ENCODE measurements at regions not wholly inside any gene's neighbourhood (a gene's known extent, or its start where the extent isn't known, plus 50 kb on each side); places are given as distances from the start of the nearest gene placed in this dataset.
"Not testable (repeated sequence)": the region's sequence is repeated elsewhere in the genome, so short reads cannot be mapped to it uniquely, and the experiment has no call there.

DNA sequence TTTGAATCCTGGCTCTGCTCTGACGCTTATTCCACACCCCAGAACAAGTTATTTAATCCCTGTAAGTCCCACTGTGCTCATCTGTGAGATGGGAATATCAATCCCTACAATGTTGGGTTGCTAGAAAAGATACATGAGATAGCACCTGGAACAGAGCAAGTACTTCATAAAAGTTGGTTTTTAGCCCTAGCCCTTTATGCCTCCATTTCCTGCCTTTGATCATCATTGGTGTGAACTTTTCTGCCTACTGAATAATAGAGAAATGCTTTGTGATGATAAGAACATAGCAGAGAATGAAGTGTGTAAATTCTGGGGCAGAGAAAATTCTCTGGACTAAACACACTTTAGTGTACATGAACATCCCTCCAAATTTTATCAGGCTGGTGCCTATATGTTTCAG lies 90.3 kb upstream of the RANBP6 start:
- no peak for DNase-seq (ENCODE audit: low read depth in 2 of 3, low spot score in 2 of 3)

DNA sequence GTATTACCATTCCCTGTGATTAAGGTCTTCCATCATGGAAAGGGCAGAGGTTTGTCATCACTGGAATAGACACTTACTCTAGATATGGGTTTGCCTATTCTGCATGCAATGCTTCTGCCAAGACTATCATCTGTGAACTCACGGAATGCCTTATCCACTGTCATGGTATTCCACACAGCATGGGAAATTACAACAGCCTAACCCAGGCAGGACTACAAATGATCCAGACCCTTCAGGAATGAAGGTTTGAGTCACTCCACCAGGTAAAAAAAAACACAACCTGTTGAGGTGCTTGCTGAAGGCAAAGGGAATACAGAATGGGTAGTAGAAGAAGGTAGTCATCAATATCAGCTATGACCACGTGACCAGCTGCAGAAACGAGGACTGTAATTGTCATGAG lies 89.0 kb upstream of the RANBP6 start:
- not testable (repeated sequence) for DNase-seq (ENCODE audit: low read depth in 2 of 3, low spot score in 2 of 3)

DNA sequence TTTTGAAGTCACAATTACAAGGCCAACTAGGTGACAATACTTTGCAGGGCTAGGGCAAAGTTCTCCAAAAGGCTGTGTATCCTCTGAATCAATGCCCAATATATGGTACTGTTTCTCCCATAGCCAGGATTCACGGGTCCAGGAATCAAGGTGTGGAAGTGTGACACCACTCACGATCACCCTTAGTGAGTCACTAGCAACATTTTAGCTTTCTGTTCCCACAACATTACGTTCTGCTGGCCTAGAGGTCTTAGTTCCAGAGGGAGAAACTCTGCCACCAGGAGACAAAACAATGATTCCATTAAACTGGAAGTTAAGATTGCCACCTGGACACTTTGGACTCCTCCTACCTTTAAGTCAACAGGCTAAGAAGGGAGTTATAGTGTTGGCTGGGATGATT lies 88.5 kb upstream of the RANBP6 start:
- not testable (repeated sequence) for DNase-seq (ENCODE audit: low read depth in 2 of 3, low spot score in 2 of 3)

DNA sequence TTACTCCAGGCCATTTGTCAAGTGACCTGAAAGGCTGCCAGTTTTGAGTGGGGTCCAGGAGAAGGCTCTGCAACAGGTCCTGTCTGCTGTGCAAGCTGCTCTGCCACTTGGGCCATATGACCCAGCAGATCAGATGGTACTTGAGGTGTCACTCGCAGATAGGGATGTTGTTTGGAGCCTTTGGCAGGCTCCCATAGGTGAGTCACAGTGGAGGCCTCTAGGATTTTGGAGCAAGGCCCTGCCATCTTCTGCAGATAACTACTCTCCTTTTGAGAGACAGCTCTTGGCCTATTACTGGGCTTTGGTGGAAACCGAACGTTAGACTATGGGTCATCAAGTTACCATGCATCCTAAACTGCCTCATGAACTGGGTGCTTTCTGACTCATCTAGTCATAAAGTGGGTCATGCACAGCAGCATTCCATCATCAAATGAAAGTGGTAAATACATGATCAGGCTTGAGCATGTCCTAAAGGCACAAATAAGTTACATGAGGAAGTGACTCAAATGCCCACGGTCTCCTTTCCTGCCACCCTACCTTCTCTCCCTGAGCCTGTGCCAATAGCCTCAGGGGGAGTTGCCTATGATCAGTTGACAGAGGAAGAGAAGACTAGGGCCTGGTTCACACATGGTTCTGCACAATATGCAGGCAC lies 87.0 kb upstream of the RANBP6 start:
- DNase-seq (ENCODE audit: low read depth in 2 of 3, low spot score in 2 of 3), result not testable (repeated sequence)

DNA sequence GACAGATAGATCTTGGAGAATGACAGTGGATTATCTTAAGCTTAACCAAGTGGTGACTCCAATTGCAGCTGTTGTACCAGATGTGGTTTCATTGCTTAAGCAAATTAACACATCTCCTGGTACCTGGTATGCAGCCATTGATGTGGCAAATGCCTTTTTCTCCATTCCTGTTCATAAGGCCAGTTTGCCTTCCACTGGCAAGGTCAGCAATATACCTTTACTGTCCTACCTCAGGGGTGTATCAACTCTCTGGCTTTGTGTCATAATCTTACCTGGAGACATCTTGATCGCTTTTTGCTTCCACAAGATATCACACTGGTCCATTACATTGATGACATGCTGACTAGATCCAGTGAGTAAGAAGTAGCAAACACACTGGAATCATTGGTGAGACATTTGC lies 86.3 kb upstream of the RANBP6 start:
- not testable (repeated sequence) for DNase-seq (ENCODE audit: low read depth in 2 of 3, low spot score in 2 of 3)

DNA sequence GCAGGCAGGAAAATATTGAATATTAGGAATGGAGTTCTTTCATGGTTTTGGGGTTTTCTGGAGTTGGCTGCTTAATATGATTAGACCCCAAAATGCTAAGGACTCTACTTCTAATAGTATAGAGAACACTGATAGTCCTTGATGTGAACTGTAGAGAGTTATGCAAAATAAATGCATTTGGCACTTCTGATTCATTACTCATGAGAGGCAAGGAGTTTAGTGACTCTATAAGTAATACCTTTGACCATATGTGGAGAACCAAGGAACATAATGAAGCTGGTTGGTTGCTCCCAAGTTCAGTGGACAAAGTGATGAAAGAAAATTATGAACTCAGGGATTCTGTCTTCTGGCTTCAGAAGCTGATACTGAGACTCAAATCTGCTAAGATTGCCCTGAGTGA lies 83.9 kb upstream of the RANBP6 start:
- DNase-seq (ENCODE audit: low read depth in 2 of 3, low spot score in 2 of 3), result not testable (repeated sequence)

DNA sequence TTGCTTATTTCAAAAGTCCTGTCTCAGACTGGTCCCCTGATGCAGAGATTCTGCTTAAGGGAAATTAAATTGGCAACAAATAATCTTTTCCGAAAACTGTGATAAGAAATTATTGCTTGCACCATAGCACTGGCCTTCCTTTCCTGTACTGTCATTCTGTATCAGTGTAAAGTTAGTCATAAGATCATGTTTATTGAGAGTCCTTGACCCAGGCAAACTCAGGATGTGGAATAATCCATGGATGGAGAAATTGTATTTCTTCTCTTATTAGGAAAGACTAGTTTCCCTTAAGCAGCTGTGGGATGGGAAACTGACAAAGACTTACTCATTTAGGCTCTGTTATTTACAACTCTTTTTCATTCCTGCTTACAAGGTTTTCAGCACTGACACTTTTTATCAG lies 83.0 kb upstream of the RANBP6 start:
- no peak for DNase-seq (ENCODE audit: low read depth in 2 of 3, low spot score in 2 of 3)

DNA sequence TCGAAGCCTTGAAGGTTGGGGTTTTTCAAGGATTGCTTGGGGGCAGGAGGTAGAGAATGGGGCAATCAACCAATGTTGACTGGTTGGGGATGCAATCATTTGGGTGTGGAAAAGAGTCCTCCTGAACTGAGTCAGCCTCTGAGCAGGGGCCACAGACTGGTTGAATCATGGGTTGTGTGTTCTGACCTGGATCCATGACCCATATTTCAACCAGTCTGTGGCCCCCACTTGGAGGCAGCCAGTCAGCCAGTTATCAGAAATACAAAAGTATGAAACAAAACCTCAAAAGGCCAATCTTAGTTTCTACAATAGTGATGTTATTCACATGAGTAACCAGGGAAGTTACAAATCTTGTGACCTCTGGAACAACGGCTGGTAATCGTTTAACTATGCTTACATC lies 81.4 kb upstream of the RANBP6 start:
- no peak for DNase-seq (ENCODE audit: low read depth in 2 of 3, low spot score in 2 of 3)

DNA sequence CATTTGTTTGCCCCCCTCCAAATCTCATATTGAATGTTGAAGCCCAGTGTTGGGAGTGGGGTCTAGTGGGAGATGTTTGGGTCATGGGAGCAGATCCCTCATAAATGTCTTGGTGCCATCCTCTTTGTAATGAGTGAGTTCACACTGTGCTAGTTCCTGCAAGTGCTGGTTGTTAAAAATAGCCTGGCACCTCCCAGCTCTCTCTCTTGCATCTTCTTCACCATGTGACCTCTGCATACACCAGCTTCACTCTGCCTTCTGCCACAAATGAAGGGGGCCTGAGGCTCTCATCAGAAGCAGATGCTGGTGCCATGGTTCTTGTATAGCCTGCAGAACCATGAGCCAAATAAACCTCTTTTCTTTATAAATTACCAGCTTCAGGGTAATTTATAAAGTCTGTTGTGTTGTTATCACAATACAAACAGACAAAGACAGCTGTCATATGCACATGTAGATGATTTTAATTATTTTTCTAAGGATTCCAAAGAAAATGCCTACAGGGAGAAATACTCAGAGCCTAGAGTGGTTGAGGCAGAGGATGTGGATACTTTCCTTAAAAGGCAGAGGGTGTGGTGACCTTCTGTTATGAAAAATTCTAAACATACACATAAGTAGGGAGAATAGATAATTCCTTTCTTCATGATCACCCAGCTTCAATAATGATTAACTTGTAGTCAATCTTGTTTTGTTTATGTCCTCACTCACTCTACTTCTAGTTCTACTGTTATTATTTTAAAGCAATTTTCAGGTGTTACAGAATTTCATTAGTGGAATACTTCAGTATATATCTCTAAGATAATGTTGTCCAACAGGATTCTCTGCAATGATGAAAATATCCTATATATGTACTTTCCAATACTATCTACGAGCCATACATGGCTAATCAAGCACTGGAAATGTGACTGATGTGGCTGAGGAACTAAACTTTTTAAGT lies 75.1 kb upstream of the RANBP6 start:
- no peak for DNase-seq (ENCODE audit: low read depth in 2 of 3, low spot score in 2 of 3)

DNA sequence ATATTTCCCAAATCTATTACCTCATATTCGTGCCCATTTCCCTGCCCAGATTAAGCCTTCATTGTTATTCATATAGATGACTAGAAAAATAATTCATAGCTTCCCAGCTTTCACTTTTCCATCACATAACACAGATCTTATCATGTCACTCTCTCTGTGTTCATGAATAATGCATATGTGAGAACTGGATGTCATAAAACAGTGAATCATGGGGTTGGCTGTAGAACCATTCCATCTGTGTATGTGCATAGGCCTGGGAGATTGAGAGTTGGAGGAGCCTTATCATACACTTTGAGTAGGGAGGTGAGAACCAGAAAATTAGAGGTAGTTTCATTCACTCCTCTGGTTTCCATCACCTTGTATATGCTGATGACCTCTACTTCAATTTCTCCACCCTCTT lies 73.9 kb upstream of the RANBP6 start:
- no peak for DNase-seq (ENCODE audit: low read depth in 2 of 3, low spot score in 2 of 3)

DNA sequence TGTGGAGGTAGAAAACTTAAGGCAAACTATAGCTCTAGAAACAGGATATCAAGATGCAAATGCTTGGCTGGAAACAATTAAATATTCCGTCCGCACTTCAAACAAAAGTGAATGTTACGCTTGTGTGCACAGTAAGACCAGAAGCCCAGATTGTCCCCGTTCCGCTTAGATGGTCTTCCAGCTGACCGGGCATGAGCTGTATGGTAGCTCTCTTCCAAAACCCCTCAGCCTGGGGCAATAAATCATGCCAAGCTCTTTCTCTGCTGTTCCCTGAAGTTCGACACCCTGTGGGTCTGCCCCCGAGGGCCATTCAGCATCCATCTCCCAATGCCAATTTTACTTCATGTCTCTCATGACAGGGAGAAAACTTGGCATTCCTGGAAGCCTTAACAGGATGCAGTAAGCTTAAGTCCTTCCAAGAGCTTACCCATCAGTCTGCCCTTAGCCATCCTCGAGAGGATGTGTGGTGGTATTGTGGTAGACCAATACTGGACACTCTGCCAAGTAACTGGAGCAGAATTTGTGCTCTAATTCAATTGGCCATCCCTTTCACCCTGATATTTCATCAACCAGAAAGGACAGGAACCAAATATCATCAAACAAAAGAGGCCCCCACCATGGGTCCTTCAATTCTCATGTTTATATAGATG lies 70.7 kb upstream of the RANBP6 start:
- no peak for DNase-seq (ENCODE audit: low read depth in 2 of 3, low spot score in 2 of 3)

DNA sequence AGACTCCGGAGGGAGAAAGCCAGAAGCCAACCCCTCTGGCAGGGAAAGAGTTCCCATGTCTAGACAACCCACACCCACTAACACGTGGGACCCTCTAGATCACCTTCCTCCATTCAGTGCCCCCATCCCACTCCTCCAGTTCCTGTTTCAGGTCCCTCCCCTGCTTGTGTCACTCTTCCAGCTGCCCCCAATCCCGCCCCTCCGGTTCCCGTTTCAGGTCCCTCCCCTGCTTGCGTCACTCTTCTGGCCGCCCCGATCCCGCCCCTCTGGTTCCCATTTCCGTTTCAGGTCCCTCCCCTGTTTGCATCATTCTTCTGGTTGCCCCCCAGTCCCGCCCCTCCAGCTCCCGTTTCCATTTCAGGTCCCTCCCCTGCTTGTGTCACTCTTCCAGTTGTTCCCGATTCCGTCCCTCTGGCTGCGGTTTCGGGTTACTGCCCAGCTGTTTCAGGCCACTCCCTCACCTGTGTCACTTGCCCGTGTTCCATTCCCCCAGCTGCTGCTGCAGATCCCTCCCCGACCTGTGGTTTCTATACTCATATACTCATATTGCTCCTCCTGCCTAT lies 64.8 kb upstream of the RANBP6 start:
- peak; percentile 15 to 35 (median 24) for DNase-seq (ENCODE audit: low read depth in 2 of 3, low spot score in 2 of 3)

DNA sequence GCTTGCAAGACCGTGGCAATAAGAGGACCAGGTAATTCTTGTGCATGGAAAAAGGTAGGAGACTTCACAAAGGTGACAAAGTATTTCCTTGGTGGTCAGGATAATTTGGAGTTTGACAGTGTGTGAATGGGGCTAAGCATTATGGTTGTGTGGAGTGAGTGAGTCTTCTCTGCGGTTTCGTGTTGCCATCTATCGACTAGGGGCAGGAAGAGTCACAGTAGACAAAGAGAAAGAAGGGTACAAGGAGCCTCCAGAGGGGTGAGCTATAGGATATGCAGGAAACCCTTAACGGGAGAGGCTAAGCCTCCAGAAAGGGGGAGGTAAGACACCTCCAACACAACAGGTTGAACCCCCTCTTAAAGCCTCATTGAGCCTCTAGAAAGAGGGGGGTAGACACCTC lies 64.0 kb upstream of the RANBP6 start:
- DNase-seq (ENCODE audit: low read depth in 2 of 3, low spot score in 2 of 3), result no peak

DNA sequence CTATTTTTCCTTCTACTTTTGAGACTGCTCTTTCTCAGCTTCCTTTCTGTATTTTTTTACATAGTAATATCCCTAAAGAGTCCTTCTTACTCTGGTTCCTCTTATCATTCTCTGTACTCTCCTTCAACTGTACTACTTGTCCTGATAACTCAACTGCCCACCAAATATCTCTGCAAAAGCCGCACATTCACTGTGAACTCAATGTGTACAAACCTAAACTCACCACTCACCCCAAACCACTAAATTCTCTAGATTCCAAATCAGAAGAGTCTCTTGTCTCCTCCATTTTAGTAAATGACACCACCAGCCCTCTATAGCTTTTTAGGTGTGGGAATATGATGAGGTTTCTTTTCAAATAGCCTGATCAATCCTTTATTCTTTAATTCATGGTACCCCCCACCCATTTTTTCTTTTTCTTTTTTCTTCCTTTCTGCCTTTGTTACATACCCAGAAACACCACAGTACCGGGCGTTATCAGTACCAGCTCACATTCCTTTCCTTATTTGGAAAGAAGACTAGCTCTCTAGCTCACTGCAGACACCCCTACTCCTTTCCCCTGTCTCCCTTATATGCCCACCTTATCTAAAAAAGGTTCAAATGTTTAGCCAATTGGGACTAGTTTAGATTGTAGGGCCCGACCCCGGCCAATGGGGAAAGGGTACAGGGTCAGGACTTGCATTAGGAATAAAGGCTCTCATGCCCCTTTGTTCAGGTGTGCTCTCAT lies 63.1 kb upstream of the RANBP6 start:
- DNase-seq (ENCODE audit: low read depth in 2 of 3, low spot score in 2 of 3), result no peak

DNA sequence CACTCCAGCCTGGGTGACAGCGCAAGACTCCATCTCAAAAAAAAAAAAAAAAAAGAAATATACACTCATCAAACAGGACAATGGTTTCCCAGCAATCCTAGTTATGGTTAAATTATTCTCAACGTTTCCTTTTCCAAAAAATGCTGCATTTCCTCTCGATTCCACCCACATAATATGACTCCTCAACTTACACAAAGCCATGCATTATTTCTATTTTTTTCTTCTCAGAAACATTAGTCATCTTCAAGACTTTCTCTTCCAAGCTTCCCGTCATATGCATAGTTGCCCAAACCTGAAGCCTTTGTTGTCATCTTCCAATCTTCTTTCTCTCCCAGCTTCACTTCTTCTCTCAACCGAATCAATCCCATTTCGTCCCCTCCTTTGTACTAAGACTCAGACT lies 61.4 kb upstream of the RANBP6 start:
- no peak for DNase-seq (ENCODE audit: low read depth in 2 of 3, low spot score in 2 of 3)

DNA sequence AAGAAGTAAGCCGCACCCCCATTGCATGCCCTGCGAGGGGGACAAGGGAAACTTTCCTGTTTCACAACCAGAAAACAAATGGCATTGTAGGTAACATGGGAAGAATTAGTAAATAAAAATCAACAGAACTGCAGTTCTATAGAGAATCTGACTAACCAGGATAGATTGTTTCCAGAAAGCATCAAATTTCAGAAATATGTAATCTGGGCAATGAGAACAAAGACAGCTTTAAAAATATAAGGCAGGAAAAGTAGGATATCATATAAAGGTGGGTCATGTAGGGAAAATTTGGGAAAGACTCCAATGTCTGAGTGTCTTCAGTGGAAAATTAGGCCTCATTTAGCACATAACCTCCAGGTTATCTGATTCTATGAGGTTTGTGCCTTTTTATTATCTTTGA lies 58.3 kb upstream of the RANBP6 start:
- DNase-seq (ENCODE audit: low read depth in 2 of 3, low spot score in 2 of 3), result no peak

DNA sequence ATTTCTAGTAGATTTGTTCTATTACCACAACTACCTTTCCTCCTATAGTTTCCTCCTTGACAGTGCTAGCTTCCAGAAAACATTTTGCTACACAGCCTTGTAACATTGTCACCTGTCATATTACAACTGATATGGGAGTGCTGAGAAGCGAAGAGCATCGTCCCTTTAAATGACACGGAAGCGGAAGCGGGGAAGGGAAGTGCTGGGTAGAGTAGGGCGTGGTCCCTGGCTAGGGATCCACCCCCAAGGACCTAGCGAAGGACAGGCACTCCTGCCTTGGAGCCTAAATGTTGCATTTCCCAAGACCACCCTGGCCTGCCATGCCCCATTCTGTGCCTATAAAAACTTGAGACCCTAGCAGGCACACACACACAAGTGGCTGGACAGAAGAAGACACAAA lies 57.4 kb upstream of the RANBP6 start:
- no peak for DNase-seq (ENCODE audit: low read depth in 2 of 3, low spot score in 2 of 3)

DNA sequence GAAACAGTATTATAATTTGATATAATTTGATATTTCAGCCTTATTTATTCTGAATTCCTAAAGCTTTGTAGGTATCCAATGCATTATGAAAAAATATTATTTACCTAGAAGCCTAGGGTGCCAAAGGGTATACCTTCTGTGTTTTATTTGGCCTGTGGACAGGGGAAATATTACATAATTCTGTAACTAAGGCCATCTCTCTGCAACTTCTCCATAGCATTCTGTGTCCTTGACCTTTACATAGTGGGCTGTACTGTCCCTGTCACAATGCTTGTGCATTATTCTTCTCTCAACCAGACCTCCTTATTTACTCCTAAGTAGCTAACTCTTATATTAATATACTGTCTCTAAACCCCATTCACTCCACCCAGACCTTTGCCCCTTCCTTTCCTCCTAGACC lies 57.0 kb upstream of the RANBP6 start:
- no peak for DNase-seq (ENCODE audit: low read depth in 2 of 3, low spot score in 2 of 3)

DNA sequence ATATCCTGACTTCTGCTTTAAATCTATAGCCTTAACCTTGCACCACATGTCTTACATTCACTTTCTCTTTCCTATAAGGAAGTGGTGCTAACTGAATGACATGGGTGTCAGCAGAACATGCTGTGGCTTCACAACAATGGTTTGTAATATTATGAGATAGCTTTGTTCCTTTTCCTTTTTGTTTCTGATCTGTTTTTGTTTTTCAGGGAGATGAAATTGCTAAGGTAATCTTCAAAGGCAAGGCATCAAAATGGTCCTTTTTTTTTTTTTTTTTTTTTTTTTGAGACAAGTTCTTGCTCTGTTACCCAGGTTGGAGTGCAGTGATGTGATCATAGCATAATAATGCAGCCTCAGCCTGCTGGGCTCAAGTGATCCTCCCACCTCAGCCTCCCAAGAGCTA lies 53.6 kb upstream of the RANBP6 start:
- no peak for DNase-seq (ENCODE audit: low read depth in 2 of 3, low spot score in 2 of 3)

DNA sequence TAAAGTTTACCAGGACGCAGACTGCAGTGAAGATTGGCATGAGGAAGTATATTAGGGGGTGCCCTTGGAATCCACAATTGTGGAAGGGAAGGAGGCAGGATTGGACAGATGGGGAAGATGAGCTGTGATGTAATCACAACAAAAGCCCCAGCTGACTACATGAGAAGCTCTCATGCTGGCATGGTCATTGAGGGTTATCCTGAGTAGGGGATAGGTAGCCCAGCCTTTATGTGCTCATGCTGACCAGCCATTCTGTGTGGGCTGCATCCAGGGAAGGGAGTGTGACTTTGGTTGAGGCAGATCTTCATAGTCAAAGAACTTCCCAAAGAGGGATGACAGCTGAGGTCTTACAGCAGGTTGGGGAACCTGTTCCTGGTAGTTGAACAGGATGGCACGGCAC lies 52.0 kb upstream of the RANBP6 start:
- DNase-seq (ENCODE audit: low read depth in 2 of 3, low spot score in 2 of 3), result no peak
